Smooth muscle cell (in vitro differentiated cells): ENCODE measurements at regions not wholly inside any gene's neighbourhood (a gene's known extent, or its start where the extent isn't known, plus 50 kb on each side); places are given as distances from the start of the nearest gene placed in this dataset.

ENCODE experiments used
- DNase-seq: peaks from one replicate; lab custom pipeline; 2025; ENCODE audit not compliant: unreplicated experiment; lab: John Stamatoyannopoulos, UW
- H2AFZ ChIP-seq: fragments of 200-600 bp; sonication (generic); 2 replicates; pipeline ENCODE4 v1.6.0; 2016; ENCODE audit warnings: antibody characterized with exemption, low read depth, mild to moderate bottlenecking
- H3F3A ChIP-seq: fragments of 200-600 bp; sonication (generic); 2 replicates; pipeline ENCODE4 v1.6.0; 2017; ENCODE audit warnings: antibody characterized with exemption, low read depth
- H3K27ac ChIP-seq: fragments of 200-600 bp; sonication (generic); 2 replicates; pipeline ENCODE4 v1.5.1; 2016; ENCODE audit warnings: low read depth, mild to moderate bottlenecking
- H3K27me3 ChIP-seq: fragments of 200-600 bp; sonication (generic); 2 replicates; pipeline ENCODE4 v1.6.1; 2016; ENCODE audit warnings: low read depth, mild to moderate bottlenecking
- H3K36me3 ChIP-seq: fragments of 200-600 bp; sonication (generic); 2 replicates; pipeline ENCODE4 v1.5.1; 2016; ENCODE audit warnings: low read depth
- H3K4me1 ChIP-seq: fragments of 200-600 bp; sonication (generic); 2 replicates; pipeline ENCODE4 v1.5.1; 2016; ENCODE audit warnings: low read depth
- H3K4me2 ChIP-seq: fragments of 200-600 bp; sonication (generic); 2 replicates; pipeline ENCODE4 v1.6.0; 2016; ENCODE audit warnings: mild to moderate bottlenecking
- H3K4me3 ChIP-seq: fragments of 200-600 bp; sonication (generic); 2 replicates; pipeline ENCODE4 v1.5.1; 2016; ENCODE audit warnings: mild to moderate bottlenecking
- H3K79me2 ChIP-seq: fragments of 200-600 bp; sonication (generic); 2 replicates; pipeline ENCODE4 v1.6.0; 2016; ENCODE audit warnings: low read depth, mild to moderate bottlenecking
- H3K9ac ChIP-seq: fragments of 200-600 bp; sonication (generic); 2 replicates; pipeline ENCODE4 v1.6.0; 2016; ENCODE audit warnings: low read depth
- H3K9me3 ChIP-seq: fragments of 200-600 bp; sonication (generic); replicated peaks from 2 replicates; pipeline ENCODE4 v1.5.1; 2016; ENCODE audit warnings: low read depth
- H4K20me1 ChIP-seq: fragments of 200-600 bp; sonication (generic); 2 replicates; pipeline ENCODE4 v1.6.0; 2016; ENCODE audit warnings: low read depth
- WGBS: methylation state at CpG from one replicate; pipeline ENCODE4 v1.1.7; 2016; ENCODE audit warnings: low lambda C conversion rate; 5-methylcytosine and 5-hydroxymethylcytosine counted together
- TF ChIP-seq, protein P1 (sequence below): fragments of 200-600 bp; sonication (generic); IDR thresholded peaks from 2 replicates; pipeline ENCODE4 v1.5.1; 2017; ENCODE audit warnings: borderline replicate concordance, mild to moderate bottlenecking, antibody characterized with exemption; ENCODE audit not compliant: insufficient read depth, poor library complexity, severe bottlenecking

DNA sequence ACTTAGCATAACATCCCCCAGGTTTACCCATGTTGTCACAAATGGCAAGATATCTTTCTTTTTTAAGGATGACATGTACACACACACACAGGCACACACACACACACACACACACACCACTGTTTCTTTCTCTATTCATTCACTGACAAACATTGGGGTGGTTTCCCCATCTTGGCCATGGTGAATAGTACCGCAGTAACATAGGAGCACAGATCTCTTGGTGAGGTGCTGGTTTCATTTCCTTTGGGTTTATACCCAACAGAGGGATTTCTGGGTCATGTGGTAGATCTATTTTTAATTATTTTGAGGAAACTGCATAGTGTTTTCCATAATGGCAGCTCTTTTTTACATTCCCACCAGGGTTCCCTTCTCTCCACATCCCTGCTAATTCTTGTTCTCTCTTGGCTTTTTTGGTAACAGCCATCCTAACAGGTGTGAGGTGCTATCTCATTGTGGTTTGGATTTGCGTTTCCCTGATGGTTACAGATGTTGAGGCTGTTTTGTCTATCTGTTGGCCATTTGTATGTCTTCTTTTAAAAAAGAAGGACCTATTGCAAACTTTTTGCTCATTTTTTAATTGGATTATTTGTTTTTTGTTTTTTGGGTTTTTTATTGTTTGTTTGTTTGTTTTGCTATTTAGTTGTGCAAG, 251.7 kb upstream of the IRS2 start:
- H3F3A ChIP-seq, result no peaks in the 10 kb centered on the region
- H3K9ac ChIP-seq, result no peak overlapping the region
- no peaks in the 10 kb centered on the region for H3K9me3 ChIP-seq
- H3K4me3 ChIP-seq, result no peak overlapping the region
- DNase-seq, result no peak
- WGBS, result 95% methylated on average over 2 of the region's 2 CpGs
- H3K4me2 ChIP-seq, result no peak overlapping the region
- H3K36me3 ChIP-seq, result no peaks in the 10 kb centered on the region
- TF ChIP-seq, protein P1, sequence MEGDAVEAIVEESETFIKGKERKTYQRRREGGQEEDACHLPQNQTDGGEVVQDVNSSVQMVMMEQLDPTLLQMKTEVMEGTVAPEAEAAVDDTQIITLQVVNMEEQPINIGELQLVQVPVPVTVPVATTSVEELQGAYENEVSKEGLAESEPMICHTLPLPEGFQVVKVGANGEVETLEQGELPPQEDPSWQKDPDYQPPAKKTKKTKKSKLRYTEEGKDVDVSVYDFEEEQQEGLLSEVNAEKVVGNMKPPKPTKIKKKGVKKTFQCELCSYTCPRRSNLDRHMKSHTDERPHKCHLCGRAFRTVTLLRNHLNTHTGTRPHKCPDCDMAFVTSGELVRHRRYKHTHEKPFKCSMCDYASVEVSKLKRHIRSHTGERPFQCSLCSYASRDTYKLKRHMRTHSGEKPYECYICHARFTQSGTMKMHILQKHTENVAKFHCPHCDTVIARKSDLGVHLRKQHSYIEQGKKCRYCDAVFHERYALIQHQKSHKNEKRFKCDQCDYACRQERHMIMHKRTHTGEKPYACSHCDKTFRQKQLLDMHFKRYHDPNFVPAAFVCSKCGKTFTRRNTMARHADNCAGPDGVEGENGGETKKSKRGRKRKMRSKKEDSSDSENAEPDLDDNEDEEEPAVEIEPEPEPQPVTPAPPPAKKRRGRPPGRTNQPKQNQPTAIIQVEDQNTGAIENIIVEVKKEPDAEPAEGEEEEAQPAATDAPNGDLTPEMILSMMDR, result no peak
- no peaks in the 10 kb centered on the region for H4K20me1 ChIP-seq
- H3K79me2 ChIP-seq, result no peaks in the 10 kb centered on the region
- H3K27ac ChIP-seq, result no peak overlapping the region
- no peak overlapping the region for H2AFZ ChIP-seq
- no peaks in the 10 kb centered on the region for H3K27me3 ChIP-seq
- peaks cover 3% of the 10 kb centered on the region for H3K4me1 ChIP-seq

DNA sequence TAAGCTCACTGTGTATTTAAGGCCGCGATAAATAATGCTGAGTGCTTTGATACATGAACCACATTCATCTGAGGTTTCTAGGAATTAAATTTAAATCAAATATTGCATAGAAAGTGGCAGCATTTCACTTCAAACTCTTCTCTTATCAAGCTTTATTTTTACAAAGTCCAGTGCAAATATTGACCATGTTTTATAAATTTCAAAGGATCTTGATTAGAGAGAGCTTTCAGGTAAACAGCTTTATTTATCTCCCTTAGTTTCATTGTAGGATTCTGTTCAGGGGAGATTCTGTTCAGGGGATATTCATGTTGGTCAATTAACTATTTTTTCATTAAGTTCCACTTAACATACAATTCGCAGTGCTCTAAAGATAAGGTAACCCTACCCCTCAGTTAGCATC, 249.7 kb upstream of the IRS2 start:
- Histone ChIP-seq H3K4me2 (no peak overlapping the region), H3K79me2 (no peaks in the 10 kb centered on the region), H2AFZ (no peak overlapping the region), H4K20me1 (no peaks in the 10 kb centered on the region), H3K4me3 (no peak overlapping the region), H3K4me1 (peaks cover 3% of the 10 kb centered on the region), H3K9me3 (no peaks in the 10 kb centered on the region), H3K27me3 (no peaks in the 10 kb centered on the region), H3K9ac (no peak overlapping the region), H3F3A (no peaks in the 10 kb centered on the region), H3K36me3 (no peaks in the 10 kb centered on the region), H3K27ac (no peak overlapping the region)
- TF ChIP-seq, protein P1, result no peak
- 88% methylated on average over 3 of the region's 3 CpGs for WGBS
- DNase-seq, result no peak

DNA sequence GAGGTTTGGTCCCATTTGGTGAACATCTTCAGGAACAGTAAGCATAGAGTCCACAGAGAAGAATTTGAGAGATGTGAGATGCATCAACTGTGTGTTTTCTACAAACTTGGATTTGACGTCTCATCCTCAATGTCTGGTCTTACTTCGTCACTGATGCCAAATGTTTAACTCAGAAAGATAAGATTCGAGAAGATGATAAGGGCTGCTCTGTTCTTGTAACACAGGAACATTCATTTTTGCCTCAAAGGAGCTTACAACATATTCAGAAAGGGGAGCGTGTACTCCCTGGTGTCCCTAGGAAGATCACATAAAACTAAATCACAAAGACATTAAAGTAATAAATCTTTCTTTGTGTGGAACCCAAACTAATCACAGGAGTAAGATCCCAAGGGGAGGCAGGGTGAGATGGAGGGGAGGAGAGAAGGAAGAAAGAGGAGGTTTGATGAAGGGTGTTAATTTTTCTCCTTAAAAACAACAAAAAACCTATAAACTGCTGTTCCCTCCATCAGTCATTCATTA, 247.7 kb upstream of the IRS2 start:
- TF ChIP-seq, protein P1, result no peak
- no peak overlapping the region for H3K4me3 ChIP-seq
- no peak overlapping the region for H3K4me2 ChIP-seq
- H3K4me1 ChIP-seq, result peaks cover 3% of the 10 kb centered on the region
- no peak overlapping the region for H3K27ac ChIP-seq
- H3K9me3 ChIP-seq, result no peaks in the 10 kb centered on the region
- no peak overlapping the region for H2AFZ ChIP-seq
- H3K79me2 ChIP-seq, result no peaks in the 10 kb centered on the region
- H4K20me1 ChIP-seq, result no peaks in the 10 kb centered on the region
- H3K9ac ChIP-seq, result no peak overlapping the region
- 69% methylated on average over 4 of the region's 4 CpGs for WGBS
- no peaks in the 10 kb centered on the region for H3K27me3 ChIP-seq
- no peaks in the 10 kb centered on the region for H3K36me3 ChIP-seq
- no peaks in the 10 kb centered on the region for H3F3A ChIP-seq
- no peak for DNase-seq

DNA sequence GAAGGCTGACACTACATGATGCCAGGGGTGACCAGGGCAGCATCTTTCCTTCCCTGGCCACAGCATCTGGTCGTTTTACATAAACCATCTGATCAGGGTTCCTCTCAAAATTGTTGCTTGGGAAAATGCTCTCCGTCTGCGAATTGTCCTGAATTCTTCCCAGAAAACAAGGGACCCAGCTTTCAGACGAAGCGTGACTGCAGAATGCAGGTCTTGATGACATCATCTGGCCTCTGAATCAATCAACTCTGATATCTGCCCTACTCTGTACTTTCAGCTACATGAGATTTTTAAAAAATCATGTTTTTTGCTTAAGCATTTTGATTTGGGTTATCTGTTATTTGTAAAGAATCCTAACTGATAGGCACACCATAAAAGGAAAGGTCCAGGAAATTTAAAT, 246.6 kb upstream of the IRS2 start:
- Histone ChIP-seq H4K20me1 (no peaks in the 10 kb centered on the region), H3K36me3 (no peaks in the 10 kb centered on the region), H3K79me2 (no peaks in the 10 kb centered on the region), H2AFZ (no peak overlapping the region), H3K4me1 (peaks cover 3% of the 10 kb centered on the region), H3F3A (no peaks in the 10 kb centered on the region), H3K9me3 (no peaks in the 10 kb centered on the region), H3K4me3 (no peak overlapping the region), H3K27me3 (no peaks in the 10 kb centered on the region), H3K27ac (no peak overlapping the region), H3K4me2 (no peak overlapping the region), H3K9ac (no peak overlapping the region)
- no peak for DNase-seq
- TF ChIP-seq, protein P1, result no peak
- WGBS, result 65% methylated on average over 5 of the region's 5 CpGs
